ENCODE measurements at regions not wholly inside any gene's neighbourhood (a gene's known extent, or its start where the extent isn't known, plus 50 kb on each side); places are given as distances from the start of the nearest gene placed in this dataset.

DNA sequence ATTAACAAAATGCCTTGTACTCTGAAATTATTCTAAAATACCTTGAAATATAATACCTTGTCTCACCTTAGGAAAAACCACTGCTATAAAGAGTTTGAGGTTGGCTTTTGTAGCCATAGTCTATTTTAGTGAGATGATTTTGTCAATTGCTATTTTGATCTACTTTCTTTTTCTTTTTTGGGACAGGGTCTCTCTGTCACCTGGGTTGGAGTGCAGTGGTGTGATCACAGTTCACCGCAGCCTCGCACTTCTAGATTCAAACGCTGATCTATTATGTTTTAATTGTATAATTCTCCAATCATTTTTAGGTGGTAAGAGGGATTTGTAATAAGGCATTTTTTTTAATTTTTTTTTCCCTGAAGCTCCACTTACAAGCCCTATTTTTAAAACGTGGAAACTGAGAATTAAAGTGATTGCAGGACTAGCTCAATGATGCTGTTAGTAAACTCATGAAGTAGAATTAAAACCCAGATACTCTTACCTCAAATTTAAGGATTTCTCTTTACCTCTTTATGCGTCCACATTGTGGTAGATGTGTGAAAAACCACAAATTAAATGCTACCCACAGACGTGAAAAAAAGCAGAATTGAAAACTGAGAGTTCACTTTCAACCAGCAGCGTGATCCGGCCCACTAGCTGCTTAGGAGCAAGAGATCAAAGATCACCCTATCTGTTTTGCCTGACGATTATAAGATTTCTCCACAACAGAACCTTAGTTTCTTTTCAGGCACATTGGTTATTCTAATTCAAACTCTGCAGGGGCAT, 384.2 kb downstream of the CGGBP1 start:
- ATAC-seq (no peak), DNase-seq (ENCODE audit: extremely low read depth in 1 of 4, low spot score in 3 of 4) (no peak), FAIRE-seq (no peak)
- TF ChIP-seq ZNF445 (CRISPR knock-in tag; IDR thresholded peaks at IDR 0.05; ENCODE audit: low read depth) (no peak), YY1 (IDR thresholded peaks at IDR 0.05; ENCODE audit: borderline replicate concordance in 1 of 3, control insufficient read depth in 1 of 3, extremely low read depth in 1 of 3, insufficient read depth in 3 of 3, insufficient read length in 1 of 3, insufficient replicate concordance in 2 of 3, low read depth in 1 of 3, low read length in 2 of 3) (no peak)
- ChIA-PET POLR2A (interaction anchor here (0.6 kb wide), 1 partner anchor 11 kb away, joined by 3 read pairs; no protein-coding TSS in a partner anchor), CTCF (ENCODE audit: low intra/inter-chr PET ratio) (no interaction called here)
- intact Hi-C loops (cut with micrococcal nuclease), result no loop called here
- Histone ChIP-seq H3K27me3 (ENCODE audit: control insufficient read depth in 2 of 2, insufficient read depth in 2 of 2, low read length in 2 of 2) (no peaks in the 10 kb centered on the region), H3K4me3 (no peak overlapping the region), H3K4me1 (replicated peaks in 1 of 2; ENCODE audit: control insufficient read depth in 2 of 2, insufficient read depth in 2 of 2, low read length in 2 of 2) (no peaks in the 10 kb centered on the region), H3K79me2 (ENCODE audit: control insufficient read depth, insufficient read depth, low read length) (no peaks in the 10 kb centered on the region), H3K36me3 (ENCODE audit: control insufficient read depth, insufficient read depth, low read length) (no peaks in the 10 kb centered on the region), H3K4me2 (ENCODE audit: insufficient read depth, low read length) (no peak overlapping the region), H3K9ac (ENCODE audit: insufficient read depth in 1 of 2, low read depth in 2 of 2, low read length in 2 of 2) (no peak overlapping the region), H3K9me1 (ENCODE audit: control insufficient read depth, insufficient read depth, low read length) (no peaks in the 10 kb centered on the region), H4K20me1 (replicated peaks; ENCODE audit: control insufficient read depth, insufficient read depth, low read length) (no peaks in the 10 kb centered on the region), H3K9me3 (replicated peaks; ENCODE audit: control insufficient read depth, insufficient read depth, low read depth, low read length) (no peaks in the 10 kb centered on the region), H3K27ac (ENCODE audit: extremely low read depth, low read depth, low read length) (no peak overlapping the region), H2AFZ (ENCODE audit: low read depth, low read length) (no peak overlapping the region)
- BruUV-seq (replicated peaks), result no TSS peak
- in situ Hi-C loops (cut with MboI), result no loop called here
- 41% methylated on average over 9 of the region's 9 CpGs for WGBS (ENCODE audit: insufficient coverage, low coverage, missing lambda C conversion rate)

DNA sequence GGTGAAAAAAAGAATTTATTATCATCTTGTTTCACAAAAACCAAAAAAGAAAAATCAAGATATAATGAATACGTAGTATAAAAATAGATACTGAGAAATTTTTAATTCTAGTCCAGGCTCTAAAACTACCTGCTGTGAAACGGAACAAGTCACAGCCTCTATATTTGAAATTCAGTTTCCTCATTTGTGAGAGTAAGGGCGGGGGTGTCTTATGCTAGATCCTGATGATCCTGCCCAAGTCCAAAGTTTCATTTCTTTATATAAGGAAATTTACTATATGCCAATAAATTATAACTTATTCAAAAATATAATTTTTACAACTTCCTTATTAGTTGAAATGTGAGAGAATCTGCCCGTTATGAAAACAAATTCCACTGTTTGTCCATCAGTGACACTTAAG, 385.7 kb downstream of the CGGBP1 start:
- Histone ChIP-seq H3K4me1 (replicated peaks in 1 of 2; ENCODE audit: control insufficient read depth in 2 of 2, insufficient read depth in 2 of 2, low read length in 2 of 2) (no peaks in the 10 kb centered on the region), H3K9me1 (ENCODE audit: control insufficient read depth, insufficient read depth, low read length) (no peaks in the 10 kb centered on the region), H2AFZ (ENCODE audit: low read depth, low read length) (no peak overlapping the region), H4K20me1 (replicated peaks; ENCODE audit: control insufficient read depth, insufficient read depth, low read length) (no peaks in the 10 kb centered on the region), H3K9me3 (replicated peaks; ENCODE audit: control insufficient read depth, insufficient read depth, low read depth, low read length) (no peaks in the 10 kb centered on the region), H3K27ac (ENCODE audit: extremely low read depth, low read depth, low read length) (no peak overlapping the region), H3K79me2 (ENCODE audit: control insufficient read depth, insufficient read depth, low read length) (no peaks in the 10 kb centered on the region), H3K4me3 (no peak overlapping the region), H3K36me3 (ENCODE audit: control insufficient read depth, insufficient read depth, low read length) (no peaks in the 10 kb centered on the region), H3K9ac (ENCODE audit: insufficient read depth in 1 of 2, low read depth in 2 of 2, low read length in 2 of 2) (no peak overlapping the region), H3K4me2 (ENCODE audit: insufficient read depth, low read length) (no peak overlapping the region), H3K27me3 (ENCODE audit: control insufficient read depth in 2 of 2, insufficient read depth in 2 of 2, low read length in 2 of 2) (no peaks in the 10 kb centered on the region)
- ATAC-seq (no peak), DNase-seq (ENCODE audit: extremely low read depth in 1 of 4, low spot score in 3 of 4) (no peak), FAIRE-seq (no peak)
- in situ Hi-C loops (cut with MboI), result no loop called here
- intact Hi-C loops (cut with micrococcal nuclease), result no loop called here
- whole genome bisulfite sequencing (ENCODE audit: insufficient coverage, low coverage, missing lambda C conversion rate), result 59% methylated on average over 4 of the region's 4 CpGs
- POLR2A ChIA-PET, result no interaction called here
- CTCF ChIA-PET (ENCODE audit: low intra/inter-chr PET ratio), result no interaction called here
- no TSS peak for BruUV-seq (replicated peaks)
- no peak for TF ChIP-seq ZKSCAN8 (CRISPR knock-in tag; IDR thresholded peaks at IDR 0.05)
- no peak for TF ChIP-seq TAF7 (tag; IDR thresholded peaks at IDR 0.05)
- TF ChIP-seq, protein P1, sequence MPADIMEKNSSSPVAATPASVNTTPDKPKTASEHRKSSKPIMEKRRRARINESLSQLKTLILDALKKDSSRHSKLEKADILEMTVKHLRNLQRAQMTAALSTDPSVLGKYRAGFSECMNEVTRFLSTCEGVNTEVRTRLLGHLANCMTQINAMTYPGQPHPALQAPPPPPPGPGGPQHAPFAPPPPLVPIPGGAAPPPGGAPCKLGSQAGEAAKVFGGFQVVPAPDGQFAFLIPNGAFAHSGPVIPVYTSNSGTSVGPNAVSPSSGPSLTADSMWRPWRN (IDR thresholded peaks at IDR 0.05; ENCODE audit: low read depth), result no peak
- TF ChIP-seq, protein P2, sequence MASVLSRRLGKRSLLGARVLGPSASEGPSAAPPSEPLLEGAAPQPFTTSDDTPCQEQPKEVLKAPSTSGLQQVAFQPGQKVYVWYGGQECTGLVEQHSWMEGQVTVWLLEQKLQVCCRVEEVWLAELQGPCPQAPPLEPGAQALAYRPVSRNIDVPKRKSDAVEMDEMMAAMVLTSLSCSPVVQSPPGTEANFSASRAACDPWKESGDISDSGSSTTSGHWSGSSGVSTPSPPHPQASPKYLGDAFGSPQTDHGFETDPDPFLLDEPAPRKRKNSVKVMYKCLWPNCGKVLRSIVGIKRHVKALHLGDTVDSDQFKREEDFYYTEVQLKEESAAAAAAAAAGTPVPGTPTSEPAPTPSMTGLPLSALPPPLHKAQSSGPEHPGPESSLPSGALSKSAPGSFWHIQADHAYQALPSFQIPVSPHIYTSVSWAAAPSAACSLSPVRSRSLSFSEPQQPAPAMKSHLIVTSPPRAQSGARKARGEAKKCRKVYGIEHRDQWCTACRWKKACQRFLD (CRISPR knock-in tag; IDR thresholded peaks at IDR 0.05), result no peak
- TF ChIP-seq, protein P3, sequence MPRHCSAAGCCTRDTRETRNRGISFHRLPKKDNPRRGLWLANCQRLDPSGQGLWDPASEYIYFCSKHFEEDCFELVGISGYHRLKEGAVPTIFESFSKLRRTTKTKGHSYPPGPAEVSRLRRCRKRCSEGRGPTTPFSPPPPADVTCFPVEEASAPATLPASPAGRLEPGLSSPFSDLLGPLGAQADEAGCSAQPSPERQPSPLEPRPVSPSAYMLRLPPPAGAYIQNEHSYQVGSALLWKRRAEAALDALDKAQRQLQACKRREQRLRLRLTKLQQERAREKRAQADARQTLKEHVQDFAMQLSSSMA (CRISPR knock-in tag; IDR thresholded peaks at IDR 0.05), result no peak
- no peak for TF ChIP-seq NR3C1 (CRISPR knock-in tag; IDR thresholded peaks at IDR 0.05)
- TF ChIP-seq, protein P4, sequence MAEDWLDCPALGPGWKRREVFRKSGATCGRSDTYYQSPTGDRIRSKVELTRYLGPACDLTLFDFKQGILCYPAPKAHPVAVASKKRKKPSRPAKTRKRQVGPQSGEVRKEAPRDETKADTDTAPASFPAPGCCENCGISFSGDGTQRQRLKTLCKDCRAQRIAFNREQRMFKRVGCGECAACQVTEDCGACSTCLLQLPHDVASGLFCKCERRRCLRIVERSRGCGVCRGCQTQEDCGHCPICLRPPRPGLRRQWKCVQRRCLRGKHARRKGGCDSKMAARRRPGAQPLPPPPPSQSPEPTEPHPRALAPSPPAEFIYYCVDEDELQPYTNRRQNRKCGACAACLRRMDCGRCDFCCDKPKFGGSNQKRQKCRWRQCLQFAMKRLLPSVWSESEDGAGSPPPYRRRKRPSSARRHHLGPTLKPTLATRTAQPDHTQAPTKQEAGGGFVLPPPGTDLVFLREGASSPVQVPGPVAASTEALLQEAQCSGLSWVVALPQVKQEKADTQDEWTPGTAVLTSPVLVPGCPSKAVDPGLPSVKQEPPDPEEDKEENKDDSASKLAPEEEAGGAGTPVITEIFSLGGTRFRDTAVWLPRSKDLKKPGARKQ (CRISPR knock-in tag; IDR thresholded peaks at IDR 0.05), result no peak
- no peak for TF ChIP-seq RFX7 (CRISPR knock-in tag; IDR thresholded peaks at IDR 0.05)
